GM10248 (cell line): ENCODE measurements at regions not wholly inside any gene's neighbourhood (a gene's known extent, or its start where the extent isn't known, plus 50 kb on each side); places are given as distances from the start of the nearest gene placed in this dataset.
"Not testable (repeated sequence)": the region's sequence is repeated elsewhere in the genome, so short reads cannot be mapped to it uniquely, and the experiment has no call there.

Experiments
- CTCF ChIA-PET: fragments of 300-600 bp; sonication (Branson Sonifier 250); formaldehyde crosslinking; extraction: SDS; loops from one replicate; lab custom pipeline; 2021; ENCODE audit warnings: antibody characterized with exemption; lab: Yijun Ruan, JAX
- POLR2A ChIA-PET: fragments of 350-650 bp; sonication (Branson Sonifier 250); formaldehyde crosslinking; extraction: SDS; loops from one replicate; lab custom pipeline; 2020; ENCODE audit warnings: antibody characterized with exemption; lab: Yijun Ruan, JAX
- DNase-seq: peaks from one replicate; pipeline ENCODE4 v3.0.0; 2012; ENCODE audit errors: extremely low spot score
- TF ChIP-seq, protein P1 (sequence below): IDR thresholded peaks from 2 replicates; pipeline ENCODE4 v1.5.1; 2012; ENCODE audit warnings: mild to moderate bottlenecking, low read depth; ENCODE audit errors: extremely low read depth, missing control alignments, control extremely low read depth

DNA sequence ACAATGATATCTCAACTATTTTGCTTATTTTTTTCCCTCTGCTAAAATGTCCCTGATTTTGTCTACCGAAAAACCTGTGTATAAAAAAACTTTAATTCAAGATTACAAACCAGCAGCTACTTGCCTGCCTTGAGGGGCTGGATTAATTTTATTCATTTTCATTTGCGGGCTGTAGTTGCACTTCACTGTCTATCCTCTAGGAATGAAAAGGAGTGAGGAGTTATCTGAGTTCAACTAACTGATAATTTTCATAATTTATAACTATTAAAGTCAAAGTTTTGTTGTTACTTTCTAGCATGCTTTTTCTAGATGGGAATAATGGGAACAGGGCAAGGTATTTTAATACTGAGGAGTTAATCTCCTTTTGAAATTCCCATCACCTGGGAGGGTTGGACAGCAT lies 50.3 kb upstream of the AGTPBP1 start:
- CTCF ChIA-PET, DNase-seq, POLR2A ChIA-PET: not testable (repeated sequence)

- DNase-seq, CTCF ChIA-PET, POLR2A ChIA-PET: not testable (repeated sequence)
These were observed 61.4 kb upstream of the AGTPBP1 start for GRCh38 chr9:85802978-85803695.

GRCh38 chr9:85804847-85805133 lies 63.0 kb upstream of the AGTPBP1 start:
- DNase-seq, CTCF ChIA-PET, POLR2A ChIA-PET: not testable (repeated sequence)

GRCh38 chr9:85805134-85806005 lies 63.6 kb upstream of the AGTPBP1 start:
- TF ChIP-seq, protein P1, sequence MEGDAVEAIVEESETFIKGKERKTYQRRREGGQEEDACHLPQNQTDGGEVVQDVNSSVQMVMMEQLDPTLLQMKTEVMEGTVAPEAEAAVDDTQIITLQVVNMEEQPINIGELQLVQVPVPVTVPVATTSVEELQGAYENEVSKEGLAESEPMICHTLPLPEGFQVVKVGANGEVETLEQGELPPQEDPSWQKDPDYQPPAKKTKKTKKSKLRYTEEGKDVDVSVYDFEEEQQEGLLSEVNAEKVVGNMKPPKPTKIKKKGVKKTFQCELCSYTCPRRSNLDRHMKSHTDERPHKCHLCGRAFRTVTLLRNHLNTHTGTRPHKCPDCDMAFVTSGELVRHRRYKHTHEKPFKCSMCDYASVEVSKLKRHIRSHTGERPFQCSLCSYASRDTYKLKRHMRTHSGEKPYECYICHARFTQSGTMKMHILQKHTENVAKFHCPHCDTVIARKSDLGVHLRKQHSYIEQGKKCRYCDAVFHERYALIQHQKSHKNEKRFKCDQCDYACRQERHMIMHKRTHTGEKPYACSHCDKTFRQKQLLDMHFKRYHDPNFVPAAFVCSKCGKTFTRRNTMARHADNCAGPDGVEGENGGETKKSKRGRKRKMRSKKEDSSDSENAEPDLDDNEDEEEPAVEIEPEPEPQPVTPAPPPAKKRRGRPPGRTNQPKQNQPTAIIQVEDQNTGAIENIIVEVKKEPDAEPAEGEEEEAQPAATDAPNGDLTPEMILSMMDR = peak; percentile 29
- peak; percentile 69 for DNase-seq
- CTCF ChIA-PET, POLR2A ChIA-PET: not testable (repeated sequence)

GRCh38 chr9:85808329-85808728 lies 66.6 kb upstream of the AGTPBP1 start:
- CTCF ChIA-PET, POLR2A ChIA-PET, DNase-seq: not testable (repeated sequence)

DNA sequence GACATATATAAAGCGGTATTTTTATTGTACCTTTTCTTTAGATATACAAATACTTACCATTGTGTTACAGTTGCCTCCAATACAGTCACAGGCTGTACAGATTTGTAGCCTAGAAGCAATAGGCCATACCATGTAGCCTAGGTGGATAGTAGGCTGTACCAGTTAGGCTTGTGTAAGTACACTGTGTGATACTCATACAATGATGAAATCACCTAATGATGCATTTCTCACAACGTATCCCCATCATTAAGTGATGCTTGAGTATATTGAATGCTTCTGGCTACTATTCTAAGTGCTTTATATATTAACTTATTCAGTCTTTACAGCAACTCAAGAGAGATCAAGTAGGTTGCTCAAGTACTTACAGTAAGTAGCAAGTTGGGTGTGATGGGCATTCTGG lies 71.6 kb upstream of the AGTPBP1 start:
- CTCF ChIA-PET, DNase-seq, POLR2A ChIA-PET: not testable (repeated sequence)

- CTCF ChIA-PET, POLR2A ChIA-PET, DNase-seq: not testable (repeated sequence)
These were observed 73.0 kb upstream of the AGTPBP1 start for GRCh38 chr9:85814800-85815199.

GRCh38 chr9:85818971-85819370 lies 77.2 kb upstream of the AGTPBP1 start:
- TF ChIP-seq, protein P1 = peak; percentile 18
- CTCF ChIA-PET = interaction anchor here (1.7 to 1.8 kb wide), 2 partner anchors 10 to 1506 kb away, joined by 3 read pairs; no protein-coding TSS in a partner anchor
- DNase-seq, POLR2A ChIA-PET: not testable (repeated sequence)

DNA sequence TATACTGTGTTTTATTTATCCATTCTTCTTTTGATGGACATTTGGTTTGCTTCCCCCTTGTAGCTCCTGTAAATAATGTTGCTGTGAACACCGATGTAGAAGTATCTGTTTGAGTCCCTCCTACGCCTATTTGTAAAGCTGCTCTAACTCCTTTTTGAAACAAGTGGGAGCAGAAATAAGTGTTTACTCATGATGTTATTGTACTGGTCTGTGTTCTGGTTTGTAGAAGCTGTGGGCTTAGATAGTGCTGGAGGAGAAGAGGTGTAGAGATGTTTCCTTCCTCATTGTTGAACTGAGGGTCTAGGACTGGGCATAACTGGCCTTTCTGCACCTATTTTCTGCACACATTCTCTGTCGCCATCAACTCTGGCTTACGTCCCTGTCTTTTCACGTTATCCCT lies 78.8 kb upstream of the AGTPBP1 start:
- DNase-seq, POLR2A ChIA-PET: not testable (repeated sequence)
- CTCF ChIA-PET = interaction anchor here (1.2 to 1.8 kb wide), 5 partner anchors 23 to 1504 kb away, joined by 3 to 6 read pairs (median 3); no protein-coding TSS in a partner anchor

DNA sequence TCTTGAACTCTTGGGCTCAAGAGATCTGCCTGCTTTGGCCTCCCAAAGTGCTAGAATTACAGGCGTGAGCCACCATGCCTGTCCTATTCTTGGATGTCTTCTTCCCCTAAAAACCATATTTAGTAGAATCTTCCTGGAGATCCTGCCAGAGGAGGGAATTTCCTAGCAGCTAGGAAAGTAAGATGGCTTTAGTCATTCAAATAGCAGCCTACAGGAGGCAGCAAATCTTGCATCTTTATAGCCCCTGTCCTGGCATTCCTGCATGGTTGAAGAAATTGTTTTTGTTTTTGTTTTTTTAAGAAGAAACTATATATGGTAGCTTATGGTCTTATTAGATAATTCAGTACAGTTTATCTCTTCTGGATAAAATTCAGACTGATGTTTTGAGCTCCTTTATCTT lies 83.2 kb upstream of the AGTPBP1 start:
- DNase-seq, POLR2A ChIA-PET, CTCF ChIA-PET: not testable (repeated sequence)

- DNase-seq, POLR2A ChIA-PET, CTCF ChIA-PET: not testable (repeated sequence)
These were observed 92.8 kb upstream of the AGTPBP1 start for GRCh38 chr9:85834591-85834990.

- DNase-seq, POLR2A ChIA-PET: not testable (repeated sequence)
- CTCF ChIA-PET = interaction anchor here (0.9 to 1.6 kb wide), 3 partner anchors 12 to 358 kb away, joined by 3 to 4 read pairs (median 4); no protein-coding TSS in a partner anchor
These were observed 97.0 kb upstream of the NAA35 start for GRCh38 chr9:85843949-85844348.

DNA sequence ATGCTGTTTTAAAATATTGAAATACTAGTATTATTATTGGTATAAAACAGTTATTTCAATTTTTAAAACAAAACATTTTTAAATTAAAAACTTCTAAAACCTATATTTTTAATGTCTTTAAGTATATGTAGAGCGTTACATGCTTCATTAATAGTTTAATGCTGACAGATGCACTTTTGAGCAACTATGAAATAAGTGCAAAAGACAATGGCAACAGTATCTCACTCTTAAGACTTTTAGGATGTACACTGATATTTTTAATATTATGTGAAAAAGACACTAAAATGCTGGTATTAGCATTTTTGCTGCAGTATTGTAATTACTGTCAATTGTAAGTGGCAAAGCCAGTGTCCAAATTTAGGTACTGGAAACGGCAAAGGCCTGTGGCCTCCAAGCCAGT lies 93.2 kb upstream of the NAA35 start:
- POLR2A ChIA-PET, DNase-seq, CTCF ChIA-PET: not testable (repeated sequence)
